ENCODE measurements at regions not wholly inside any gene's neighbourhood (a gene's known extent, or its start where the extent isn't known, plus 50 kb on each side); places are given as distances from the start of the nearest gene placed in this dataset.

DNA sequence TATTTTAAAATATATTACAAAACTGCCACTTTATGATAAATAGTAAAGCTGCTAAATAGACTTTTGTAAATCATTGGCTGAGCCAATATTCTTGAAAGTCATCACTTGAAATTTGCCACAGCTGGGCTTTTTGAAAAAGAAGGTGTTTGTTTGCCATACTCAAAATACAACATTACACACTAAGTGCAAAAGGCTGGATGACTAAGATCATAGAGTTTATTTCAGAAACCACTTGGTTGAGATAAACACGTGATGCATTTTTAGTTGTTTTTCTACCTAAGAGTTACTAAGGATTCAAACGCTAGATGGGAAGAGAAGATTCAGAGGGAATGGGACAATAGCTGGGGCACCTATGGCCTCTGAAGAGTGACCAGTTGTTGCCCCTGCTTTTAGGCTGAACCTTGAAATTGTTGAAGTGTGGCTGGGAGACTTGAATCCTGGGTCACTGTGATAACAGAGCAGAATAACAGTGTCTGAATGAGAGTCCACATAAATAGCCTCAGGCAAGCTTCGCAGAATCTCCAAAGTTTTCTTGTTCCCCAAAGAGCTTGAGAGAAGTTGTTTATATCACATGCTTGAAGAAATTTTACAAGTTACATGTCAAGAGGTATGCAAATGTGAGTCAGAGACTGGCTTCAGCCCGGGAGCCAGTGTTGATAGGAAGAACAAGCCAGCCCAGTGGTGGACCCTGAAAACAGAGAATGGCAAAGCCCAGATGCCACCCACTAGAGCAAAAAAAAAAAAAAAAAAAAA, 409.8 kb downstream of the GPD2 start:
- no peak overlapping the region for H3K4me3 ChIP-seq (ENCODE audit: low read length)
- no peak overlapping the region for H3K9ac ChIP-seq (ENCODE audit: low read depth, low read length)
- no peaks in the 10 kb centered on the region for H3K27me3 ChIP-seq (ENCODE audit: insufficient read depth, low read length)
- H3K36me3 ChIP-seq (ENCODE audit: insufficient read depth, low read length) = no peaks in the 10 kb centered on the region
- 75% methylated on average over 4 of the region's 4 CpGs for WGBS
- no peaks in the 10 kb centered on the region for H3K9me3 ChIP-seq (ENCODE audit: insufficient read depth, low read depth, low read length)
- H3K27ac ChIP-seq (ENCODE audit: low read depth, low read length) = no peak overlapping the region
- H3K4me1 ChIP-seq (ENCODE audit: insufficient read depth, low read length) = 0 out of 2 replicates have a peak, but pooled peaks cover 5% of the 10 kb centered on the region

DNA sequence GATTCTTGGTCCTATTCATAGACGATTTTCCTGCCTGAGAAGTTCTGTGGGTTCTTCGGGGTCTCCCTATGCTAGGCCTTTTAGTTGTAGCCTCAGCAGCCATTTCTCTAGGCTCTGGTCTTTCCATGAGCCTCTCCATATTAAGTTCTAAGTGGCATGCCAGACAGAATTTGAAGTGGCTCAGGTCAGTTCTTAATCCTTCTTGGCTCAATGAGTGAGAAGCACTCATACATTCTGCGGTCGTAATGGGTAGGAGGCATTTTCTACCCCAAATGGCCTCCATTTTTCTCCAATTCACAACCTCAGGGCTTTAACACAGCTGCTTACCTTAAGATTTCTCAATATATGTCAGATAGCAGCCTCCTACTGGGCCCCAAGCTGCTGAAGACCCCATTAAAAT, 405.3 kb upstream of the GALNT5 start:
- WGBS = 98% methylated on average over 4 of the region's 4 CpGs
- Histone ChIP-seq H3K36me3 (ENCODE audit: insufficient read depth, low read length) (no peaks in the 10 kb centered on the region), H3K4me3 (ENCODE audit: low read length) (no peak overlapping the region), H3K9me3 (ENCODE audit: insufficient read depth, low read depth, low read length) (no peaks in the 10 kb centered on the region), H3K4me1 (ENCODE audit: insufficient read depth, low read length) (no peaks in the 10 kb centered on the region), H3K27ac (ENCODE audit: low read depth, low read length) (no peak overlapping the region), H3K27me3 (ENCODE audit: insufficient read depth, low read length) (no peaks in the 10 kb centered on the region), H3K9ac (ENCODE audit: low read depth, low read length) (no peak overlapping the region)

DNA sequence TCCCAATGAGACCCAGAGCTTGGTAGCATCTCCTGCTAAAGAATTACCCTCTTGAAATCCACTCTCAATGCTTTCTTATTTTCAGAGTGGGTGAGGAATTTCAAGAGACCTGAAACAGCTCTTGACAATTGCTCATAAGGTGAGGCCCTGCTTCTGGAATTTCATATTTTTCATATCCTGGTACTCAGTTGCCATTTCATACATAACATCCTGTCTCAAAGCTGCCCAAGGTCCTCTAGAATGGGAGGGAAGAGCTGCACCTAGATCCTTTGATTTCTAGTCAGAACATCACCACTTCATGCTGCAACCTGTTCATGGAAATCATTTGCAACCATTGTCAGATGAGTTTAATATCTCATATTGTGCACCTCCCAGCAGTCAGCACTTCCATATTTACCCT, 404.8 kb upstream of the GALNT5 start:
- no peak overlapping the region for H3K9ac ChIP-seq (ENCODE audit: low read depth, low read length)
- no peaks in the 10 kb centered on the region for H3K36me3 ChIP-seq (ENCODE audit: insufficient read depth, low read length)
- H3K27me3 ChIP-seq (ENCODE audit: insufficient read depth, low read length) = no peaks in the 10 kb centered on the region
- H3K9me3 ChIP-seq (ENCODE audit: insufficient read depth, low read depth, low read length) = no peaks in the 10 kb centered on the region
- no peak overlapping the region for H3K27ac ChIP-seq (ENCODE audit: low read depth, low read length)
- no peaks in the 10 kb centered on the region for H3K4me1 ChIP-seq (ENCODE audit: insufficient read depth, low read length)
- no peak overlapping the region for H3K4me3 ChIP-seq (ENCODE audit: low read length)

DNA sequence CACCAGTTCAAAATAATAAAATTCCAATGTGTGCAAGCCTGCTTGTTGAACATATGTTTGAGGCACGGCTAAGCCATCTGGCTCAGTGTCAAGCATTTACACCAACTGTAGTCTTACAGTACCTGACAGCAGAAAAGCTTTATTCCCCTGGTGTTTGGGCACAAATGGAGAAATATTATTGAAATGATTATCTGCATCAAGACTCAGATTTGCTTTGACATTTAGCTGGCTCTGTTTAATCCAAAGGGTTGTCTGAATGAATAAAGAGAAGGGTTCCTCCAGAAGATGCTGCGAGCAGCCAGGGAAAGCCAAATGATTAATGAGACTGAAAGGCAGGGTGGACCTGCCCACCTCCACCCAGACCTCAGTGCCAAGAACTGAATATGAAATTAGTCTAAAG, 393.2 kb upstream of the GALNT5 start:
- Histone ChIP-seq H3K9me3 (ENCODE audit: insufficient read depth, low read depth, low read length) (no peaks in the 10 kb centered on the region), H3K27me3 (ENCODE audit: insufficient read depth, low read length) (no peaks in the 10 kb centered on the region), H3K4me1 (ENCODE audit: insufficient read depth, low read length) (peaks cover 4% of the 10 kb centered on the region; the same call in 1 of the 2 replicates), H3K4me3 (ENCODE audit: low read length) (no peak overlapping the region), H3K27ac (ENCODE audit: low read depth, low read length) (no peak overlapping the region), H3K9ac (ENCODE audit: low read depth, low read length) (no peak overlapping the region), H3K36me3 (ENCODE audit: insufficient read depth, low read length) (no peaks in the 10 kb centered on the region)
- WGBS = 97% methylated on average over 2 of the region's 2 CpGs

DNA sequence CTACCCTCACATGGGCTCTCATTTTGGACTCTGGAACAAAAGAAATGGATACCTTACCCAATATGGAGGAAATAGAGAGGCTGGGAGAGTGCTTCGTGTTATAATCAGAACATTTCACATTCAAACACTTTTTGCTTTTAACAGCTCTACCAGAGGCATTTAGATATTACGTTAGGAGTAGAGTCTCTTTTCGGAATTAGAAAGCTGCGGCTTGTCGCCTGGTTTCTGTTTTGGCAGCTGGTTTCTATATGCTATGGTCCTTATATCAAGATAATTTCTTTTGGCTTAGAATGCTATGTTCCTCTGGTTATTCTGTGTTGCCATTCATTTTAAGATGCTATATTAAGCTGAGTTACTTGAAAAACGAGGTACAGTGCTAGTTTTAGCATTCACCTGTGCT, 392.8 kb upstream of the GALNT5 start:
- Histone ChIP-seq H3K27me3 (ENCODE audit: insufficient read depth, low read length) (no peaks in the 10 kb centered on the region), H3K9me3 (ENCODE audit: insufficient read depth, low read depth, low read length) (no peaks in the 10 kb centered on the region), H3K4me1 (ENCODE audit: insufficient read depth, low read length) (peaks cover 4% of the 10 kb centered on the region; the same call in 1 of the 2 replicates), H3K4me3 (ENCODE audit: low read length) (no peak overlapping the region), H3K27ac (ENCODE audit: low read depth, low read length) (no peak overlapping the region), H3K9ac (ENCODE audit: low read depth, low read length) (no peak overlapping the region), H3K36me3 (ENCODE audit: insufficient read depth, low read length) (no peaks in the 10 kb centered on the region)
- 92% methylated on average over 5 of the region's 6 CpGs for WGBS

DNA sequence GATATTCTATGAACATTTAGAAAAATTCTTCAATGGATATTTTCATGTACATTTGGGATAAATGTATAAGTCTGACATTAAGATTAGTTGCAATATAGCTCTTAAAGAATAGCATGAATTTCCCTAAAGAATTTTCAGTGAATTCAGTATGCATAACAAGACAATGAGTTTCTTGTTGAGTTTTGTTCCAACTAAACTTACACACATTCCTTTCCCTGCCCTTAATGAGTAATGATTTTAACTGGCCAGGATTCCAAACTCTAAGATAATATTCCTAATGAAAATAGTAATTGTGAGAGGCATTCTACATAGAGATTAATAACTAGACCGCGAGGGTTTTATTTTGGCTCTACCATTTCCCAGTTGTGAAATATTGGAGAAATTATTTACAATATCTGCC, 390.3 kb upstream of the GALNT5 start:
- WGBS = 100% methylated on average over 2 of the region's 2 CpGs
- H3K9ac ChIP-seq (ENCODE audit: low read depth, low read length) = no peak overlapping the region
- no peaks in the 10 kb centered on the region for H3K27me3 ChIP-seq (ENCODE audit: insufficient read depth, low read length)
- H3K36me3 ChIP-seq (ENCODE audit: insufficient read depth, low read length) = no peaks in the 10 kb centered on the region
- no peak overlapping the region for H3K4me3 ChIP-seq (ENCODE audit: low read length)
- H3K27ac ChIP-seq (ENCODE audit: low read depth, low read length) = no peak overlapping the region
- H3K9me3 ChIP-seq (ENCODE audit: insufficient read depth, low read depth, low read length) = no peaks in the 10 kb centered on the region
- peaks cover 4% of the 10 kb centered on the region; the same call in 1 of the 2 replicates for H3K4me1 ChIP-seq (ENCODE audit: insufficient read depth, low read length)

DNA sequence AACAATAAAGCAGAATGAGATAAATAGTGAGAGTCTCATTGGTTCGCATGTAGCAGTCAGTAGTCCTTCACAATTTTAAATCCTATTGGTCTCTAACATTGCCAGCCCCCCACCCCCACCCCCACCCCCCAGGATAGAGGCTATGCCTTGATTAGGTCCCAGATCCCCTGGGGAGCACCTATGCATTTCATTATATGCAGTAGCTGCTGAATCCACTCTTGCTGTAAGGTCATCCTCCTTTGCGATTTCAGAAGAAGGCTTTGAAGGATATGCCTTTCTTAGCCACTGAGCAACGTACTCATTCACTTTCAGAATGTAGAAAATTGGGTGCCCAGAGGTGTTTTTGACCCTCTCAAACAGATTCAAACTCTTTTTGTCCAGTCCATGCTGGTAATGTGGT, 382.8 kb upstream of the GALNT5 start:
- no peak overlapping the region for H3K9ac ChIP-seq (ENCODE audit: low read depth, low read length)
- no peaks in the 10 kb centered on the region for H3K9me3 ChIP-seq (ENCODE audit: insufficient read depth, low read depth, low read length)
- H3K27me3 ChIP-seq (ENCODE audit: insufficient read depth, low read length) = no peaks in the 10 kb centered on the region
- no peak overlapping the region for H3K4me3 ChIP-seq (ENCODE audit: low read length)
- H3K4me1 ChIP-seq (ENCODE audit: insufficient read depth, low read length) = peaks cover 9% of the 10 kb centered on the region; the same call in 1 of the 2 replicates
- no peaks in the 10 kb centered on the region for H3K36me3 ChIP-seq (ENCODE audit: insufficient read depth, low read length)
- WGBS = 75% methylated on average over 2 of the region's 3 CpGs
- no peak overlapping the region for H3K27ac ChIP-seq (ENCODE audit: low read depth, low read length)

DNA sequence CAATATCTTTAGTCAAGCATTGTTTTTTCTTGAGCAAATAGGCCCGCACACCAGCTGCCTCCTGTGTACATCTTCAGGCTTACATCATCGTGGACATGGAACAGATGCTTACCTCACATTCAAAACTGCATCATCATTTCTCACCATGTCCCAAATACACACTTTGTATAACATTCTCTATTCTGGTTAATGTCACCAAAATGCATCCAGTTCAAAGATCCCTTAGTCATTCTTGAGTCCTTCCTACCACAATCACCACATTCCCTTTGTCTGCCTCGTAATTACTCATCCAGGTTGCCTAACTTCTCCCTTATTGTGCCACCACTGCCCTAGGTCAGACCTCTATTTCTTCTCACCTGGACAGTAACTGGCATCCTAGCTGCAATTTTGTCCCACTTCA, 373.7 kb upstream of the GALNT5 start:
- WGBS = 94% methylated on average over 3 of the region's 3 CpGs
- H3K9ac ChIP-seq (ENCODE audit: low read depth, low read length) = no peak overlapping the region
- no peaks in the 10 kb centered on the region for H3K36me3 ChIP-seq (ENCODE audit: insufficient read depth, low read length)
- peaks cover 9% of the 10 kb centered on the region for H3K4me1 ChIP-seq (ENCODE audit: insufficient read depth, low read length)
- H3K27ac ChIP-seq (ENCODE audit: low read depth, low read length) = no peak overlapping the region
- no peak overlapping the region for H3K4me3 ChIP-seq (ENCODE audit: low read length)
- H3K9me3 ChIP-seq (ENCODE audit: insufficient read depth, low read depth, low read length) = no peaks in the 10 kb centered on the region
- H3K27me3 ChIP-seq (ENCODE audit: insufficient read depth, low read length) = no peaks in the 10 kb centered on the region

DNA sequence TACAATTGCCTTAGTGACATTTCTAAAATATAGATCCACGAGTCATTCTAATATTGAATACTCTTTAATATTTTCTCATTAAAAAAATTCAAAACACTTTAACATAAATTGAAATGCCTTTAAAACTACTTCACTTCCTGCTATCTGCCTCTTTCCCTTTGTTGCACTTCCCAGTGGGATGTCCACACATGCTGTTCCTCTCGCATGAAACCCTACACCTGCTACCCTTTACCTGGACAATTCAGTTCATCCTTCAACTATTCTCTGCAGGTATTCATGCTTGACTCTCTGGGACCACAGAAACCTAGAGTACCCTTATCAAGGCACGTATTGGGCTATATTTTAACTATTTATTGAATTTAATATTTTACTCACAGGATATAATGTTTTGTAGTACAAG, 373.3 kb upstream of the GALNT5 start:
- WGBS = 80% methylated on average over 2 of the region's 3 CpGs
- Histone ChIP-seq H3K9me3 (ENCODE audit: insufficient read depth, low read depth, low read length) (no peaks in the 10 kb centered on the region), H3K9ac (ENCODE audit: low read depth, low read length) (no peak overlapping the region), H3K27ac (ENCODE audit: low read depth, low read length) (no peak overlapping the region), H3K36me3 (ENCODE audit: insufficient read depth, low read length) (no peaks in the 10 kb centered on the region), H3K4me3 (ENCODE audit: low read length) (no peak overlapping the region), H3K27me3 (ENCODE audit: insufficient read depth, low read length) (no peaks in the 10 kb centered on the region), H3K4me1 (ENCODE audit: insufficient read depth, low read length) (peaks cover 9% of the 10 kb centered on the region)

DNA sequence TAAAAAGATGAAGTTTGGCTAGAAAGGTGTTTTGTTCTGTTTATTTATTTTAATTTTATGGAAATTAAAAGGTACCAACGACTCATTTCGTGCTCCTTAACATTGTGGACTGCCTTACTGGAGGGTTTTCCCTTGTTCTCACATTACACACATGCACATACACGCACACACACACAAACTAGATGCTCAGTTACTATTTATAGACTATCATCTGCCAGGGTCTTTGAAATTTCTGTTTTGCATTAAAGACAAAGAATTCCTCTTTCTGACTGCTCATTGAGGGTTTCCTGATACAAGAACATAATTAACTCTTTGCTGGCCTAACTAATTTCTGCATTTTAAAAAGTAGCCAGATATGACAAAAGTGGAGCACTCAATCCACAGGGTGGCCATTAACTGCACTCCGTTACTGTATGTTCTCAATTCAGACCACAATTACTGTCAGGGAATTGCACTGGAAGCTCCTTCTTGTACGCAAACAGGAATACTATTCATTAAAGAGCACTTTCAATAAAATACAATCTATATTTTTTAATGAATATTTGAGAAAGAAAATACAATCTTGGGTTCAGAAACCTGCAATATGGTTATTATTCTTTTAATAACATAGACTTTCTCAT, 366.9 kb upstream of the GALNT5 start:
- H3K27ac ChIP-seq (ENCODE audit: low read depth, low read length) = no peak overlapping the region
- peaks cover 31% of the 10 kb centered on the region for H3K4me1 ChIP-seq (ENCODE audit: insufficient read depth, low read length)
- WGBS = 83% methylated on average over 5 of the region's 5 CpGs
- no peak overlapping the region for H3K9ac ChIP-seq (ENCODE audit: low read depth, low read length)
- peaks cover 7% of the 10 kb centered on the region; the same call in 1 of the 2 replicates for H3K27me3 ChIP-seq (ENCODE audit: insufficient read depth, low read length)
- H3K9me3 ChIP-seq (ENCODE audit: insufficient read depth, low read depth, low read length) = no peaks in the 10 kb centered on the region
- H3K4me3 ChIP-seq (ENCODE audit: low read length) = no peak overlapping the region
- H3K36me3 ChIP-seq (ENCODE audit: insufficient read depth, low read length) = no peaks in the 10 kb centered on the region

DNA sequence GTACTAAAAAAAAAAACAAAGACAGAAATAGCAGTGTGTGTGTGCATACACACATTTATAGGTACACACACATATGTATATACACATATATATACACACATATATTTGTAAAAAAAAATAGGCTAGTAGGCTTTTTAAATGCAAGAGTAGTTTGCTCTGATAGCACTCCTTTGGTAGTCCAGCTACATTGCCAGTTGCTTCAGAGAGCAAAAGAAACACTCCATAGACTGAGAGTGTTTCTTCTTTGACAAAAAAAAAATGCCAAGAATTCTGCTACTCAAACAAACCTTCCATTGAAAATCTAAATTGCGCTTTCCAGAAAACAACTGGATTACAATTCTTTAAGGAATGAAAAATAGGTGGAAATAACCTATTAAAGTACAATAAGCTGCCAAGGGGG, 365.9 kb upstream of the GALNT5 start:
- Histone ChIP-seq H3K27me3 (ENCODE audit: insufficient read depth, low read length) (peaks cover 7% of the 10 kb centered on the region; the same call in 1 of the 2 replicates), H3K4me1 (ENCODE audit: insufficient read depth, low read length) (peaks cover 31% of the 10 kb centered on the region), H3K9me3 (ENCODE audit: insufficient read depth, low read depth, low read length) (no peaks in the 10 kb centered on the region), H3K36me3 (ENCODE audit: insufficient read depth, low read length) (no peaks in the 10 kb centered on the region), H3K27ac (ENCODE audit: low read depth, low read length) (no peak overlapping the region), H3K9ac (ENCODE audit: low read depth, low read length) (no peak overlapping the region), H3K4me3 (ENCODE audit: low read length) (no peak overlapping the region)
- WGBS = no CpG with 5 or more reads among the region's 1 CpG

All from HUES64 (cell line).